PC-3 (cell line): ENCODE measurements at regions not wholly inside any gene's neighbourhood (a gene's known extent, or its start where the extent isn't known, plus 50 kb on each side); places are given as distances from the start of the nearest gene placed in this dataset.

Source experiments
- ATAC-seq: fragments of 200-7000 bp; cut with Tn5 transposase; 2 replicates; pipeline ENCODE4 v1.9.1; 2020; ENCODE audit warnings: mild to moderate bottlenecking, moderate library complexity
- BruUV-seq: library from RNA; stranded (reverse); fragments of 400-500 nt; replicated peaks from 2 replicates; lab custom pipeline; 2021; lab: Mats Ljungman, UMichigan
- CTCF ChIA-PET: fragments of 300-600 bp; sonication (Branson Sonifier 250); formaldehyde crosslinking; loops from one replicate; lab custom pipeline; 2022; ENCODE audit warnings: antibody characterized with exemption; lab: Charles Lee
- POLR2A ChIA-PET: fragments of 300-600 bp; sonication (Branson Sonifier 250); formaldehyde crosslinking; loops from one replicate; lab custom pipeline; 2022; ENCODE audit warnings: antibody characterized with exemption; ENCODE audit not compliant: unreplicated experiment; lab: Charles Lee
- DNase-seq: peaks from one replicate; pipeline ENCODE4 v3.0.0-alpha.2; 2015
- H2AFZ ChIP-seq: fragments of 300-600 bp; sonication (generic); 2 replicates; pipeline ENCODE4 v1.6.0; 2016; ENCODE audit warnings: antibody characterized with exemption, low read length
- H3F3A ChIP-seq: fragments of 300-600 bp; sonication (generic); one replicate; pipeline ENCODE4 v1.6.0; 2017; ENCODE audit warnings: antibody characterized with exemption, low read length, control low read depth, mild to moderate bottlenecking; ENCODE audit not compliant: unreplicated experiment
- H3K27ac ChIP-seq: fragments of 300-600 bp; sonication (generic); 2 replicates; pipeline ENCODE4 v1.5.1; 2016; ENCODE audit warnings: mild to moderate bottlenecking, low read length
- H3K27me3 ChIP-seq: fragments of 300-600 bp; sonication (generic); 2 replicates; pipeline ENCODE4 v1.6.1; 2016; ENCODE audit warnings: low read length, mixed read lengths
- H3K36me3 ChIP-seq: fragments of 300-600 bp; sonication (generic); 2 replicates; pipeline ENCODE4 v1.6.1; 2016; ENCODE audit warnings: low read depth, mixed run types, low read length, mixed read lengths
- H3K4me1 ChIP-seq: fragments of 300-600 bp; sonication (generic); 2 replicates; pipeline ENCODE4 v1.5.1; 2016; ENCODE audit warnings: low read length; ENCODE audit not compliant: insufficient read depth
- H3K4me2 ChIP-seq: fragments of 300-600 bp; sonication (generic); 2 replicates; pipeline ENCODE4 v1.6.0; 2016; ENCODE audit warnings: low read length
- H3K4me3 ChIP-seq: fragments of 300-600 bp; sonication (generic); 2 replicates; pipeline ENCODE4 v1.5.1; 2016; ENCODE audit warnings: mild to moderate bottlenecking, low read length, mixed read lengths
- H3K79me2 ChIP-seq: fragments of 300-600 bp; sonication (generic); 2 replicates; pipeline ENCODE4 v1.6.1; 2017; ENCODE audit warnings: low read length, mixed read lengths
- H3K9ac ChIP-seq: fragments of 300-600 bp; sonication (generic); 2 replicates; pipeline ENCODE4 v1.6.0; 2016; ENCODE audit warnings: mild to moderate bottlenecking, low read length
- H3K9me2 ChIP-seq: fragments of 300-600 bp; sonication (generic); replicated peaks from 2 replicates; pipeline ENCODE4 v1.6.1; 2016; ENCODE audit warnings: mixed run types, low read length, mixed read lengths
- H3K9me3 ChIP-seq: fragments of 300-600 bp; sonication (generic); 2 replicates; pipeline ENCODE4 v1.6.1; 2016; ENCODE audit warnings: low read length, mixed read lengths
- H4K20me1 ChIP-seq: fragments of 300-600 bp; sonication (generic); 2 replicates; pipeline ENCODE4 v1.6.1; 2016; ENCODE audit warnings: low read length, mixed read lengths
- EZH2 ChIP-seq: fragments of 300-600 bp; sonication (generic); IDR thresholded peaks from one replicate; pipeline ENCODE4 v1.6.1; 2017; ENCODE audit warnings: antibody characterized with exemption, mild to moderate bottlenecking, low read length; ENCODE audit not compliant: unreplicated experiment
- EZH2phosphoT487 ChIP-seq: fragments of 300-600 bp; sonication (generic); IDR thresholded peaks from 2 replicates; pipeline ENCODE4 v1.6.1; 2018; ENCODE audit warnings: mild to moderate bottlenecking, antibody characterized with exemption, low read length, borderline replicate concordance
- intact Hi-C: fragments of 100-400 bp; cut with micrococcal nuclease; formaldehyde crosslinking; loops from 2 replicates; pipeline ENCODE4 v1.9.0; 2023
- TF ChIP-seq, protein P1 (sequence below): fragments of 300-600 bp; sonication (generic); conservative IDR thresholded peaks from 2 replicates; pipeline ENCODE4 v1.5.1; 2017; ENCODE audit warnings: antibody characterized with exemption, low read depth, mild to moderate bottlenecking, low read length

- no peak overlapping the region for H3K4me2 ChIP-seq
Measured at GRCh38 chr4:127139788-127140286, 492.9 kb upstream of the INTU start.

GRCh38 chr4:127140306-127140705 lies 492.5 kb upstream of the INTU start:
- TF ChIP-seq, protein P1, sequence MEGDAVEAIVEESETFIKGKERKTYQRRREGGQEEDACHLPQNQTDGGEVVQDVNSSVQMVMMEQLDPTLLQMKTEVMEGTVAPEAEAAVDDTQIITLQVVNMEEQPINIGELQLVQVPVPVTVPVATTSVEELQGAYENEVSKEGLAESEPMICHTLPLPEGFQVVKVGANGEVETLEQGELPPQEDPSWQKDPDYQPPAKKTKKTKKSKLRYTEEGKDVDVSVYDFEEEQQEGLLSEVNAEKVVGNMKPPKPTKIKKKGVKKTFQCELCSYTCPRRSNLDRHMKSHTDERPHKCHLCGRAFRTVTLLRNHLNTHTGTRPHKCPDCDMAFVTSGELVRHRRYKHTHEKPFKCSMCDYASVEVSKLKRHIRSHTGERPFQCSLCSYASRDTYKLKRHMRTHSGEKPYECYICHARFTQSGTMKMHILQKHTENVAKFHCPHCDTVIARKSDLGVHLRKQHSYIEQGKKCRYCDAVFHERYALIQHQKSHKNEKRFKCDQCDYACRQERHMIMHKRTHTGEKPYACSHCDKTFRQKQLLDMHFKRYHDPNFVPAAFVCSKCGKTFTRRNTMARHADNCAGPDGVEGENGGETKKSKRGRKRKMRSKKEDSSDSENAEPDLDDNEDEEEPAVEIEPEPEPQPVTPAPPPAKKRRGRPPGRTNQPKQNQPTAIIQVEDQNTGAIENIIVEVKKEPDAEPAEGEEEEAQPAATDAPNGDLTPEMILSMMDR, result no peak
- no peak for TF ChIP-seq EZH2
- Histone ChIP-seq H3K9me3 (no peaks in the 10 kb centered on the region), H3K36me3 (no peaks in the 10 kb centered on the region), H3K4me2 (no peak overlapping the region), H3K9me2 (no peaks in the 10 kb centered on the region), H3K4me1 (peaks cover 3% of the 10 kb centered on the region; the same call in 1 of the 2 replicates), H3F3A (no peaks in the 10 kb centered on the region), H3K79me2 (no peaks in the 10 kb centered on the region), H3K4me3 (no peak overlapping the region), H3K27me3 (no peaks in the 10 kb centered on the region), H3K9ac (no peak overlapping the region), H4K20me1 (no peaks in the 10 kb centered on the region), H3K27ac (no peak overlapping the region), H2AFZ (no peak overlapping the region)
- ChIA-PET POLR2A (no interaction called here), CTCF (no interaction called here)
- BruUV-seq, result no TSS peak
- peak; percentile 41 for DNase-seq
- intact Hi-C loops, result no loop called here
- ATAC-seq, result peak; percentile 96

More at GRCh38 chr4:127139788-127140286, 492.9 kb upstream of the INTU start:
- no peaks in the 10 kb centered on the region for H3F3A ChIP-seq
- ChIA-PET POLR2A (no interaction called here), CTCF (no interaction called here)
- H3K9me3 ChIP-seq, result no peaks in the 10 kb centered on the region
- no peaks in the 10 kb centered on the region for H3K27me3 ChIP-seq
- intact Hi-C loops, result no loop called here
- no peak overlapping the region for H3K9ac ChIP-seq
- H3K36me3 ChIP-seq, result no peaks in the 10 kb centered on the region
- H3K4me1 ChIP-seq, result peaks cover 3% of the 10 kb centered on the region; the same call in 1 of the 2 replicates
- no peak overlapping the region for H2AFZ ChIP-seq
- no TSS peak for BruUV-seq
- ATAC-seq (no peak), DNase-seq (no peak)
- H3K79me2 ChIP-seq, result no peaks in the 10 kb centered on the region
- no peaks in the 10 kb centered on the region for H3K9me2 ChIP-seq
- H4K20me1 ChIP-seq, result no peaks in the 10 kb centered on the region
- TF ChIP-seq EZH2phosphoT487 (no peak), EZH2 (no peak)
- TF ChIP-seq, protein P1, result no peak
- no peak overlapping the region for H3K27ac ChIP-seq
- H3K4me3 ChIP-seq, result no peak overlapping the region

- Histone ChIP-seq H3K9ac (no peak overlapping the region), H3K9me3 (no peaks in the 10 kb centered on the region), H3K27ac (no peak overlapping the region), H3K4me3 (no peak overlapping the region), H3K36me3 (no peaks in the 10 kb centered on the region), H2AFZ (no peak overlapping the region), H3K79me2 (no peaks in the 10 kb centered on the region), H3K27me3 (no peaks in the 10 kb centered on the region), H3F3A (no peaks in the 10 kb centered on the region), H4K20me1 (no peaks in the 10 kb centered on the region), H3K4me2 (no peak overlapping the region), H3K9me2 (no peaks in the 10 kb centered on the region), H3K4me1 (peaks cover 3% of the 10 kb centered on the region; the same call in 1 of the 2 replicates)
- no peak for TF ChIP-seq EZH2phosphoT487
- no peak for TF ChIP-seq EZH2
- TF ChIP-seq, protein P1, result no peak
- intact Hi-C loops, result no loop called here
- no TSS peak for BruUV-seq
- CTCF ChIA-PET, result no interaction called here
- DNase-seq, result peak; percentile 10
- POLR2A ChIA-PET, result no interaction called here
- no peak for ATAC-seq
Measured at GRCh38 chr4:127141856-127142255, 490.9 kb upstream of the INTU start.
